Body of pancreas (tissue), 4 donors: ENCODE measurements at regions not wholly inside any gene's neighbourhood (a gene's known extent, or its start where the extent isn't known, plus 50 kb on each side); places are given as distances from the start of the nearest gene placed in this dataset.

ENCODE experiments used
- ATAC-seq: fragments of 150-250 bp; one replicate; pipeline ENCODE4 v1.9.1; 2016
- DNase-seq, 4 donors: peaks; one replicate each; pipeline ENCODE4 v3.0.0-alpha.2; 2019
- H3K27ac ChIP-seq, 4 donors: fragments of 200-600 bp; sonication (generic); 1 replicate in 3 of 4; 2 replicates in 1 of 4; pipeline versions ENCODE4 v1.5.1 to v1.6.1; 2016 to 2019; ENCODE audit warnings: mild to moderate bottlenecking in 1 of 4, mixed read lengths in 1 of 4, moderate library complexity in 1 of 4
- H3K27me3 ChIP-seq, 2 donors: fragments of 200-600 bp; sonication (generic); one replicate each; pipeline ENCODE4 v1.6.0; 2016; ENCODE audit warnings: mild to moderate bottlenecking in 1 of 2
- H3K36me3 ChIP-seq, 2 donors: fragments of 200-600 bp; sonication (generic); replicated peaks in 1 of 2; 2 replicates each; pipeline ENCODE4 v1.5.1; 2016; ENCODE audit warnings: low read depth in 2 of 2; ENCODE audit not compliant: insufficient read depth in 1 of 2
- H3K4me1 ChIP-seq: fragments of 200-600 bp; sonication (generic); one replicate; pipeline ENCODE4 v1.6.0; 2016
- H3K4me3 ChIP-seq, 2 donors: fragments of 200-600 bp; sonication (generic); 1 replicate in 1 of 2; 2 replicates in 1 of 2; pipeline ENCODE4 v1.5.1; 2016 to 2019
- H3K9me3 ChIP-seq, 3 donors: fragments of 200-600 bp; sonication (generic); 1 replicate in 2 of 3; 2 replicates in 1 of 3; pipeline ENCODE4 v1.5.1; 2016
- POLR2A ChIP-seq, 3 donors: fragments of 450-650 bp; IDR thresholded peaks; one replicate each; pipeline ENCODE4 v1.6.1; 2016; ENCODE audit warnings: antibody characterized with exemption in 3 of 3, mild to moderate bottlenecking in 2 of 3
- WGBS, 2 donors: methylation state at CpG; one replicate each; pipeline ENCODE4 v1.1.5; 2017; 5-methylcytosine and 5-hydroxymethylcytosine counted together
- intact Hi-C: fragments of 100-400 bp; cut with DNase I; formaldehyde crosslinking; loops from one replicate; pipeline ENCODE4 v1.15.1; 2023
- TF ChIP-seq, protein P1 (sequence below), 7 experiments: fragments of 450-650 bp in 4 of 7; fragments of 200-600 bp in 3 of 7; sonication (generic) in 3 of 7; IDR thresholded peaks; one replicate each; pipeline ENCODE4 v1.5.1; 2016 to 2019; ENCODE audit warnings: antibody characterized with exemption in 7 of 7

DNA sequence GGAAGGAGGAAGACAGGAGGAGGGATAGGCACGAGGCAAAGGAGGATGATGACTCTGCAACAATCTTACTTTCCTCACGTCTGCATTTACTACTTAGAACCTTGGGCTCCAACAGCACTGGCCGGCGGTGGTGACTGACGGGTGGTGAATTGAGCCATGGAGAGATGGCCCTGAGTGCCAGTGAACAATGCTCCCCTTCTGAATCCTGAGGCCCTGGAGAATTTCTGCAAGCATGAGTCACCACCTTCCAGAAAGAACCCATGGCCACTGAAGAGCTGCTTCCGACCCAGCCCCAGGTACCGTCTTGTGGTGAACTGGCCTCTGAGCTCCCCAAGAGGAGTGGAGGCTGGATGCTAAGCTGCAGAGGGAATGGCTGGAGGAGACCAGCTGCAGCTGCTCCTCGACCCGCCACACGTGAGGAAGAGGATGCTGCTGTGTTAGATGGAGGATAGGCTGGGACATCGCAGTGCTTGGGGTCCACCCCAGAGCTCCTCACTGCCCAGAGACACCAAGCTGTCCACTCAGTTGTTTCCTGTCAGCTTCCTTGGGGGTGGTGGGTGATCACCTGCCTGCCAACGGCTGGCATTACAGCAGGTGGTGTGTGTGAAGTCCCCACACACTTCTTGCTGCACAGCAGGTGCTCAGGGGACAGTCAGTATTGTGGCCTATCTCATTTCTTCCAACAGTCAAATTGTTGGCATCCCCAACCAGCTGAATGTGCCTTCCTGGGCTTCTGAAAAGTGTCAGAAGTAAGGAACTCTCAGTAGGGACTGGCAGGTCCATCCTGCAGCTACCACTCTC is 186.5 kb upstream of the ID2 start:
- H3K9me3 ChIP-seq, result no peaks in the 10 kb centered on the region
- 95 to 96% methylated on average over 7 to 12 of the region's 12 CpGs for WGBS, 2 donors
- peak overlapping the region in 2 of 4 donors; percentile 21 to 69 for H3K27ac ChIP-seq
- peaks cover 74% of the 10 kb centered on the region for H3K4me1 ChIP-seq
- no peak overlapping the region for H3K4me3 ChIP-seq
- ATAC-seq (no peak), DNase-seq (no peak)
- TF ChIP-seq, protein P1, sequence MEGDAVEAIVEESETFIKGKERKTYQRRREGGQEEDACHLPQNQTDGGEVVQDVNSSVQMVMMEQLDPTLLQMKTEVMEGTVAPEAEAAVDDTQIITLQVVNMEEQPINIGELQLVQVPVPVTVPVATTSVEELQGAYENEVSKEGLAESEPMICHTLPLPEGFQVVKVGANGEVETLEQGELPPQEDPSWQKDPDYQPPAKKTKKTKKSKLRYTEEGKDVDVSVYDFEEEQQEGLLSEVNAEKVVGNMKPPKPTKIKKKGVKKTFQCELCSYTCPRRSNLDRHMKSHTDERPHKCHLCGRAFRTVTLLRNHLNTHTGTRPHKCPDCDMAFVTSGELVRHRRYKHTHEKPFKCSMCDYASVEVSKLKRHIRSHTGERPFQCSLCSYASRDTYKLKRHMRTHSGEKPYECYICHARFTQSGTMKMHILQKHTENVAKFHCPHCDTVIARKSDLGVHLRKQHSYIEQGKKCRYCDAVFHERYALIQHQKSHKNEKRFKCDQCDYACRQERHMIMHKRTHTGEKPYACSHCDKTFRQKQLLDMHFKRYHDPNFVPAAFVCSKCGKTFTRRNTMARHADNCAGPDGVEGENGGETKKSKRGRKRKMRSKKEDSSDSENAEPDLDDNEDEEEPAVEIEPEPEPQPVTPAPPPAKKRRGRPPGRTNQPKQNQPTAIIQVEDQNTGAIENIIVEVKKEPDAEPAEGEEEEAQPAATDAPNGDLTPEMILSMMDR (IDR thresholded peaks at IDR 0.05), result no peak
- TF ChIP-seq POLR2A (IDR thresholded peaks at IDR 0.05), result no peak
- intact Hi-C loops, result no loop called here
- H3K27me3 ChIP-seq, result no peaks in the 10 kb centered on the region
- H3K36me3 ChIP-seq, result no peaks in the 10 kb centered on the region

DNA sequence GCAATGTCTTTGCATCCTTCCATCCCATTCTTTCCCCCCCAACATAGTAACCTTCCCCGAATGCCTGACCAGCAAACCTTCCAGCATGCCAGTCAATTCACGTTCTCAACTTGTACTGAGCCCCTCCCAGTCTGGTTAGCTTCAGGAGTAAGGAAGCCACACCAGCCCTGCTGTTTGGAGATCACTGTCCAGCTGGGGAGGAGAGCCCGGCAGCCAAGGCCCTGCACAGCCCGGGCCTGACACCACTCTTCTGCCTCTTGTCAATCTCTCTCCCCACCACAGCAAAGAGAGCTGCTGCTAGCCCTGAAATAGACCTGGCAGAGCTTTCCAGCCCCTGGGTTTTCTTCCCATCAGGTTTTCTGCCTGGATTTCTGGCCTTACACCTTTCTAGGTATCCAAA is 185.8 kb upstream of the ID2 start:
- H3K4me3 ChIP-seq, result no peak overlapping the region
- TF ChIP-seq POLR2A (IDR thresholded peaks at IDR 0.05), result no peak
- TF ChIP-seq, protein P1 (IDR thresholded peaks at IDR 0.05), result no peak
- WGBS, 2 donors, result 66 to 71% methylated on average over 4 of the region's 4 CpGs
- no peaks in the 10 kb centered on the region for H3K9me3 ChIP-seq
- no peaks in the 10 kb centered on the region for H3K27me3 ChIP-seq
- peak overlapping the region in 3 of 4 donors; percentile 15 to 54 (median 35) for H3K27ac ChIP-seq
- peaks cover 75% of the 10 kb centered on the region for H3K4me1 ChIP-seq
- ATAC-seq, result no peak
- intact Hi-C loops, result no loop called here
- no peaks in the 10 kb centered on the region for H3K36me3 ChIP-seq
- DNase-seq, result no peak

DNA sequence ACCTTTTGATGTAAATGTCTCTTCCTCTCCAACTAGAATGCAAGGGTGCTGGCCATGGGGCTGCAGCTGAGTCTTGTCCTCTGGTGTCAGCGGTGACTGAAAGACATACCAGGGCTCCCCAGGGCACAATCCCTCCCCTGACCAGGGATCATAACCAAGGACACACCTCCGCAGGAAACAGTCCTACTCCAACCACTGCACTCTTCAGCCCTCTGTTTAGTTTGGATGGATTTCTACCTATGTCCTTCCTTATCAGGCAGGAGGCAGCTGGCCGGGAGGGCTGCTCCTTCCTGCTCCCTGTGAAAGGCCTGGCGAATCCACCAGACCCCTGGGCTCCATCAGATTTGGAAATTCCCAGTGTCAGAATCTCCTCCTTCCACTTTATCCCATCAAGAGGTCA is 185.2 kb upstream of the ID2 start:
- ATAC-seq, result no peak
- Histone ChIP-seq H3K9me3 (no peaks in the 10 kb centered on the region), H3K36me3 (no peaks in the 10 kb centered on the region), H3K4me3 (no peak overlapping the region), H3K27me3 (no peaks in the 10 kb centered on the region), H3K4me1 (peaks cover 73% of the 10 kb centered on the region), H3K27ac (peak overlapping the region in 3 of 4 donors; percentile 15 to 54 (median 35))
- WGBS, 2 donors, result 35 to 43% methylated on average over 4 of the region's 4 CpGs
- intact Hi-C loops, result no loop called here
- TF ChIP-seq POLR2A (IDR thresholded peaks at IDR 0.05), result no peak
- TF ChIP-seq, protein P1 (IDR thresholded peaks at IDR 0.05), result no peak
- DNase-seq, result no peak

DNA sequence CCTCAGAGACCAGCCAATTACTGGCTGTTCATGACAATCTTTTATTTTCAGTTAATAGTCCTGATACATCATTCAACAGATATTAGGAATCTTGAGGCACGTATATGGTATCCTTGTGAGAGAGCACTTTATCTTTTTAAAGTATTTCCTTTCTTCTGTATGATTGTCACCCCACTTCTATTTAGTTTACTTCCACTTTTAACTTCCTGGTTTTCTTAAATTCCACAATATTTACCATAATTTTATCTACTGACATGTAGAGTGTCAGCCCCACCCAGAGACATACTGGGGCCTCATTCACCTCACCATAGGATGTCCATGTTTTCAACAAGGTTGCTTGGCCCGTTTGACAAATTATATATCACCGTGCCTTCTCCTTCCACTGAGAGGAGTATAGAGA is 182.9 kb upstream of the ID2 start:
- Histone ChIP-seq H3K4me1 (peaks cover 49% of the 10 kb centered on the region), H3K27me3 (no peaks in the 10 kb centered on the region), H3K36me3 (no peaks in the 10 kb centered on the region), H3K9me3 (no peaks in the 10 kb centered on the region), H3K4me3 (no peak overlapping the region), H3K27ac (no peak overlapping the region)
- WGBS, 2 donors, result 78 to 94% methylated on average over 3 of the region's 3 CpGs
- no peak for ATAC-seq
- TF ChIP-seq POLR2A (IDR thresholded peaks at IDR 0.05), result no peak
- TF ChIP-seq, protein P1 (IDR thresholded peaks at IDR 0.05), result no peak
- no peak for DNase-seq
- intact Hi-C loops, result no loop called here
